Gastrocnemius medialis (tissue), 4 donors: ENCODE measurements at regions not wholly inside any gene's neighbourhood (a gene's known extent, or its start where the extent isn't known, plus 50 kb on each side); places are given as distances from the start of the nearest gene placed in this dataset.

Experiments
- ATAC-seq, 2 donors: fragments of 150-250 bp; one replicate each; pipeline ENCODE4 v1.9.1; 2016
- DNase-seq, 2 donors: peaks; one replicate each; pipeline ENCODE4 v3.0.0-alpha.2; 2019
- H3K27ac ChIP-seq, 4 donors: fragments of 200-600 bp; sonication (generic); 1 replicate in 1 of 4; 2 replicates in 3 of 4; pipeline ENCODE4 v1.5.1; 2016 to 2018; ENCODE audit warnings: mild to moderate bottlenecking in 2 of 4, moderate library complexity in 1 of 4
- H3K27me3 ChIP-seq, 3 donors: fragments of 200-600 bp; sonication (generic) in 2 of 3; 1 replicate in 1 of 3; 2 replicates in 2 of 3; pipeline versions ENCODE4 v1.5.1 to v1.6.0; 2016 to 2019; ENCODE audit warnings: mild to moderate bottlenecking in 1 of 3, moderate library complexity in 1 of 3
- H3K36me3 ChIP-seq, 2 donors: fragments of 200-600 bp; sonication (generic) in 1 of 2; one replicate each; pipeline ENCODE4 v1.5.1; 2017 to 2018
- H3K4me1 ChIP-seq, 2 donors: fragments of 200-600 bp; sonication (generic) in 1 of 2; one replicate each; pipeline ENCODE4 v1.5.1; 2016 to 2017; ENCODE audit warnings: mild to moderate bottlenecking in 2 of 2
- H3K4me3 ChIP-seq, 4 donors: fragments of 200-600 bp; sonication (generic) in 3 of 4; 1 replicate in 1 of 4; 2 replicates in 3 of 4; pipeline ENCODE4 v1.5.1; 2016 to 2019; ENCODE audit warnings: mild to moderate bottlenecking in 2 of 4
- H3K9me3 ChIP-seq, 3 donors: fragments of 200-600 bp; sonication (generic) in 2 of 3; 1 replicate in 1 of 3; 2 replicates in 2 of 3; pipeline ENCODE4 v1.5.1; 2016 to 2019
- CTCF ChIP-seq, 5 experiments: fragments of 450-650 bp in 3 of 5; fragments of 200-600 bp in 2 of 5; sonication (generic) in 2 of 5; IDR thresholded peaks in 4 of 5; conservative IDR thresholded peaks in 1 of 5; 1 replicate in 4 of 5; 2 replicates in 1 of 5; pipeline ENCODE4 v1.5.1; 2016 to 2019; ENCODE audit warnings: antibody characterized with exemption in 5 of 5, mild to moderate bottlenecking in 3 of 5, moderate library complexity in 3 of 5
- POLR2A ChIP-seq, 2 donors: fragments of 450-650 bp; IDR thresholded peaks; one replicate each; pipeline ENCODE4 v1.6.1; 2017; ENCODE audit warnings: antibody characterized with exemption in 2 of 2, mild to moderate bottlenecking in 2 of 2, moderate library complexity in 2 of 2
- in situ Hi-C, 4 donors: fragments of 200-750 bp; cut with MboI; loops; one replicate each; pipeline versions ENCODE4 v1.15.0 to v1.8.0; 2017; ENCODE audit warnings: low sequenced_read_pairs in 4 of 4
- intact Hi-C: fragments of 100-400 bp; cut with DNase I; formaldehyde crosslinking; loops from one replicate; pipeline ENCODE4 v1.15.1; 2023; ENCODE audit warnings: low total_unique reads

- in situ Hi-C loops (loop anchor here in 1 of 4 donors (25.0 kb wide), 1 partner anchor 239 kb away; the partner anchor contains the start of genes KLLN and PTEN), intact Hi-C loops (no loop called here)
- ATAC-seq, result no peak
Measured at GRCh38 chr10:88101666-88102065, 238.2 kb downstream of the PTEN start.

GRCh38 chr10:88103576-88103975, 240.2 kb downstream of the PTEN start:
- in situ Hi-C loops, result loop anchor here in 1 of 4 donors (25.0 kb wide), 1 partner anchor 241 kb away; the partner anchor contains the start of genes KLLN and PTEN
- TF ChIP-seq POLR2A (IDR thresholded peaks at IDR 0.05) (no peak), CTCF (IDR thresholded peaks at IDR 0.05 in 4 of 5, conservative IDR thresholded peaks at IDR 0.05 in 1 of 5) (no peak)

More at GRCh38 chr10:88101666-88102065, 238.2 kb downstream of the PTEN start:
- no peak for DNase-seq
- Histone ChIP-seq H3K36me3 (no peaks in the 10 kb centered on the region), H3K27me3 (no peaks in the 10 kb centered on the region), H3K4me3 (no peak overlapping the region), H3K4me1 (peaks cover 0 to 7% of the 10 kb centered on the region in 2 donors), H3K9me3 (no peaks in the 10 kb centered on the region), H3K27ac (no peak overlapping the region)
- TF ChIP-seq POLR2A (IDR thresholded peaks at IDR 0.05), result no peak
- no peak for TF ChIP-seq CTCF (IDR thresholded peaks at IDR 0.05 in 4 of 5, conservative IDR thresholded peaks at IDR 0.05 in 1 of 5)

GRCh38 chr10:88104223-88104622, 240.8 kb downstream of the PTEN start:
- intact Hi-C loops (no loop called here), in situ Hi-C loops (loop anchor here in 1 of 4 donors (25.0 kb wide), 1 partner anchor 242 kb away; the partner anchor contains the start of genes KLLN and PTEN)
- DNase-seq (no peak), ATAC-seq (no peak)
- H3K4me3 ChIP-seq, result no peak overlapping the region
- no peaks in the 10 kb centered on the region for H3K9me3 ChIP-seq
- no peaks in the 10 kb centered on the region for H3K27me3 ChIP-seq
- H3K27ac ChIP-seq, result no peak overlapping the region
- TF ChIP-seq POLR2A (IDR thresholded peaks at IDR 0.05) (no peak), CTCF (IDR thresholded peaks at IDR 0.05 in 4 of 5, conservative IDR thresholded peaks at IDR 0.05 in 1 of 5) (no peak)
- H3K4me1 ChIP-seq, result peaks cover 0 to 6% of the 10 kb centered on the region in 2 donors
- H3K36me3 ChIP-seq, result no peaks in the 10 kb centered on the region

More at GRCh38 chr10:88103576-88103975, 240.2 kb downstream of the PTEN start:
- H3K36me3 ChIP-seq, result no peaks in the 10 kb centered on the region
- ATAC-seq (no peak), DNase-seq (no peak)
- H3K4me3 ChIP-seq, result no peak overlapping the region
- H3K9me3 ChIP-seq, result no peaks in the 10 kb centered on the region
- H3K4me1 ChIP-seq, result peaks cover 0 to 6% of the 10 kb centered on the region in 2 donors
- no peak overlapping the region for H3K27ac ChIP-seq
- H3K27me3 ChIP-seq, result no peaks in the 10 kb centered on the region
- intact Hi-C loops, result no loop called here

- no peak for TF ChIP-seq POLR2A (IDR thresholded peaks at IDR 0.05)
- no peak for TF ChIP-seq CTCF (IDR thresholded peaks at IDR 0.05 in 4 of 5, conservative IDR thresholded peaks at IDR 0.05 in 1 of 5)
- H3K4me3 ChIP-seq, result no peak overlapping the region
- in situ Hi-C loops, result loop anchor here in 1 of 4 donors (25.0 kb wide), 1 partner anchor 244 kb away; the partner anchor contains the start of genes KLLN and PTEN
- no peaks in the 10 kb centered on the region for H3K9me3 ChIP-seq
- DNase-seq (no peak), ATAC-seq (no peak)
- peaks cover 0 to 10% of the 10 kb centered on the region in 2 donors for H3K4me1 ChIP-seq
- intact Hi-C loops, result no loop called here
- no peaks in the 10 kb centered on the region for H3K36me3 ChIP-seq
- no peaks in the 10 kb centered on the region for H3K27me3 ChIP-seq
- H3K27ac ChIP-seq, result no peak overlapping the region
Measured at GRCh38 chr10:88106366-88106765, 242.9 kb downstream of the PTEN start.
